ENCODE measurements at regions not wholly inside any gene's neighbourhood (a gene's known extent, or its start where the extent isn't known, plus 50 kb on each side); places are given as distances from the start of the nearest gene placed in this dataset.
A peak's percentile ranks its signal among the peaks of the same experiment; 100 is the strongest.
"Not testable (repeated sequence)": the region's sequence is repeated elsewhere in the genome, so short reads cannot be mapped to it uniquely, and the experiment has no call there.

DNA sequence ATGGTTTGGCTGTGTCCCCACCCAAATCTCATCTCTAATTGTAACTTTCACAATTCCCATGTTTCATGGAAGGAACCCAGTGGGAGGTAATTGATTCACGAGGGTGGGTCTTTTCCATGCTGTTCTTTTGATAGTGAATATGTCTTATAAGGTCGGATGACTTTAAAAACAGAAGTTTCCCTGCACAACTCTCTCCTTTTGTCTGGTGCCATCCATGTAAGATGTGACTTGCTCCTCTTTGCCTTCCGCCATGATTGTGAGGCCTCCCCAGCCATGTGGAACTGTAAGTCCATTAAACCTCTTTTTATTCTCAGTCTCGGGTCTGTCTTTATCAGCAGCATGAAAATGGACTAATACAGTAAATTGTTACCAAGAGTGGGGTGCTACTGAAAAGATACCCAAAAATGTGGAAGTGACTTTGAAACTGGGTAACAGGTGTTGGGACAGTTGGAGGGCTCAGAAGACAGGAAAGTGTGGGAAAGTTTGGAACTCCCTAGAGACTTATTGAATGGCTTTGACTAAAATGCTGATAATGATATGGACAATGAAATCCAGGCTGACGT, 251.4 kb upstream of the GK2 start:
- DNase-seq, result not testable (repeated sequence)

DNA sequence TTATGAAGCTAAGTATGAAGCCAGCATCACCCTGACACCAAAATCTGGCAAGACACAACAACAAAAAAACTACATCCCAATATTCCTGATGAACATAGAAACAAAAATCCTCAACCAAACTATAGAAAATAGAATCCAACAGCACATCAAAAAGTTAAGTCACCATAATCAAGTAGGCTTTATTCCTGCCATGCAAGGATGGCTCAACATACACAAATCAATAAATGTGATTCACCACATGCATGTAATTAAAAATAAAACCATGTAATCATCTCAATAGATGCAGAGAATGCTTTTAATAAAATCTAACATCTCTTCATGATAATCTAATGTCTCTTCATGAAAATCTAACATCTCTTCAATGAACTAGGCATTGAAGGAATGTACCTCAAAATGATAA, 249.4 kb upstream of the GK2 start:
- DNase-seq, result no peak

DNA sequence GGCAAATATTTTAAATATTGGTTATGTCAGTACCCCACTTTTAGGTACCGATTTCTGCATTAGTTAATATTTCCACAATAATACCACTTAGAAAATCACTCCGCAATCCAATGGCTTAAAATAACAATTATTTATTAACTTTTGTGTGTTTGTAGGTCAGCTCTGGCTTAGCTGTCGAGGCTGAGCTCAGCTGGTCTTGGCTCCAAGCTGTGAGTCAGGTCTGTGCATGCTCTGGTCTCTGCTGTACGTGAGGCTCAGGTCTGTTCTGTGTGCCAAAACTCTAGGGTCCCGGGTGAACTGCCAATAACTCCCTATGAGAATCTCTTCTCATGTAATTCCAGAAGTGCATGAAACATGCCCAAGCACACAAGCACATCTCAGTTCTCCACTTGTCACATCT, 245.8 kb upstream of the GK2 start:
- peak; percentile 74 for DNase-seq

DNA sequence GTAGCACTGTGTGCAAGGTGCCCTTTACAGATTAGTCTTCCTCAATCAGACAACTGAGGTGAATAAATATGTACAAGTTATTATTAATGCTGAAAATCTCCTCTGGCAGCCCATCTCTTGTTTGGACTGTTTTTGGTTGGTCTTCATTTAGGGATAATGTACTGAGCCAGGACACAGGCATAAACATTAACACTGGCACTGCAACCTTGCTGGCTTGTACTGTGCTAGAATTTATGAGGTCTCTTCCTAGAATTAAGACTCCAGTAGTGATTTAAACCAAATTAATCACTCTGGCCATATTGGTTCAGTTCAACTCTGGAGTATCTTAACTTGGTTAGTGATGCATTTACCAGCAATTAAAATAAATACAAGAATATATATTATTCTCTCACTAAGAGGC, 244.7 kb upstream of the GK2 start:
- no peak for DNase-seq

DNA sequence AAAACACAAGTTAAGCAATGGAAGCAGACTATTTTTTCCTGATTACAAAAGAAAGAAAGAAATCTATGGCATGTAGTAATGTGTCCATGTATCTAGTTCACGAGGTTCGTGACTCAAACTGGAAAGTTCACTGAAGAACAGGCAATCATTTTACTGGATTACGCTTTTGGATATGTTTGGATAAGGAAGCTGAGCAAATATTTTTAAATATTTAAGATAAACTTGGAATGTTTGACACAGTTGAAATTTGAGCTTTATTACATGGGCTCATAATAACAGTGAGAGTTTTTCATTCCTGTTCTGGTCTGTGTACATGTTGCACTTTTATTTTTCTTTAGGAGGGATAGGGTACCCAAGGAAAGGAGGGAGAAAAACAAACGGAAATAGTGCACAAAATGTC, 244.2 kb upstream of the GK2 start:
- no peak for DNase-seq

DNA sequence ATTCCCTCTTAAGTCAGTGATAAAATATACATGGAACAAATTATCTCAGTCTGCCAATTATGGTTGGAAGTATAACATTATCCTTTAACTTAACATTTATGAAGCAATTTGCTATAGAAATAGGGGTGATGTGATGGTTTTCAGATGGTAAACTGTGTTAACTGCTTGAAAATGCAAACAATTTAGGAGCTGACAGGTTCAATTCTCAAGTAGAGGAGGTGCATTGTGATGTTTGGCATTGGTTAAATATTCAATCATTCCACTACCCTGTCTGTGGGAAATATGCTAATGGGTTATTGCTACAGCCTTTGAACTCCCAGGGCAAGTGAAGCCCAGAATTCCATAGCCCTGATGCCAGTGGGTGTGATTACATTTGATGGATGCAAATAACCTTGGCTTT, 243.4 kb upstream of the GK2 start:
- DNase-seq, result no peak

DNA sequence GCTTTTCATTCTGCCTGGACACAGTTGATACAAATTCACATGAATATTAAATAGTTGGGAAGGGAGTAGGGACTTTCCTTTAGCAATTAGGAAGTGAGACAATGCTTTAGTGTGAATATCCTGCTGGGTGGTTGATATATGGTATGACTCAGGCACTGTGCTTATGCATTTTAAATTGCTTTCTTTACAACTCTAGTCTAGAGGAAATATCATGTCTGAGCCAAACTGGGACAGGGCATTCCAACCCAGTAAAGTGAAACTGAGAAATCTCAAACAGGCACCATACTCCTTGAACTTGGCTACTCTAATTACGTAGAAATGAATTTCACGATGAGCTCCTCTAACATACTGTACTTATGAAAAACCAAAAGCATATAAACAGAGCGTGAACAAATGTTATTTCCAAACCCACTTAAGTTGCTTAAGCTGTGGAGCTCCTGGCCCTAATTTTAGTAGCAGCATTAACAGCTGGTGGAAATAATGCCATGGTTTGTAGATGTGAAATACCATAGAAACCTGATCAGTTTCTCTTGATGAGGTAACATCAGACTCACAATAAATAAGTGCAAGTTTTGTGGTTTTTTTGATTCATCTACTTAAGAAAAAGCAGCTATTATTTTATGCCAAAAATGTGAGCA, 242.9 kb upstream of the GK2 start:
- DNase-seq, result no peak

DNA sequence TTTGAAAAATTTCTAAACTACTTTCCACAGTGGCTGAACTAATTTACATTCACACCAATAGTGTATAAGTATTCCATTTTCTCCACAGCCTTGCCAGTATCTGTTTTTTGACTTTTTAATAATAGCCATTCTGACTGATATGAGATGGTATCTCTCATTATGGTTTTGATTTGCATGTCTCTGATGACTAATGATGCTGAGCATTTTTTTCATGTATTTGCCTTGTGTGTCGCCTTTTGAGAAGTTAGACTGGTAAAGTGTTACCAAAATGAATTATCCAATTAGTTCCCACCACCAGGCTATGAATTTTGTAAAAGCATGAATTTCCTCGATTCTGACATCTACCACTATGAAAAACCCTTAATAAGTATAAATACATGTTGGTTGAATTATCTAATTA, 242.2 kb upstream of the GK2 start:
- no peak for DNase-seq

DNA sequence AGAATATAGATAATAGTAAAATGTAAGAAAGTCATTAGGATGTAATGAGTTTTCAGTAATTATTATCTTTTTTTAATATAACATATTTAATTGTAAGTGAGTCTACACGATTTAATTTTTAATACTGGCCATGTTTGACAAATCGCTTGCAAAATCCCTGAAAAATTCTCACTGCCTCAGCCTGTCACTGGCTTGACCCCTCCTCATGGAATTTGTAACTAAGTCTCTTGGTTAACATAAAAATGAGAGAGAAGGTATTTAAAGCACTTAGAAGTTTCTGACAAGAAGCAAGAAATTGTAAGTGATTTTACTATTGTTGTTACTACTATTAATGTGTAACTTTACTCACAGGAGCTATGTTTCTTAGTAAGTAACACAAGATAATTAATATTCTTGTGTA, 237.9 kb upstream of the GK2 start:
- no peak for DNase-seq

DNA sequence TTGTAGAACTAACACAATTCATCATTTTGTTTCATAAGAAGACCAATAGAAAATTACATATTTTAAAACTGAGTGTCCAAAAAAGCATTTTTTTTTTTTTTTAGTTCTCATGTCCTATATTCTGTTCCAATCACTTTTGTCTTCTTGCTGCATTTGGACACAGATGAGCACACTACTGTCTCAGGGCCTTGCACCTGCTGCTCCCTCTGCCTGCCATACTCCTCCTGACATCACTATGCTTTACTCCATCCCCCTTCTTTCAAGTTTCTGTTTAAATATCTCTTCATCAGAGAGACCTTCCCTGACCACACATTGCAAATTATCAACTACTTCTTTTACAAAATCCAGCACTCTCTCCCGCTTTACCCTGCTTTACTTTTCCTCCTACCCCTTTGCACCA, 230.7 kb upstream of the GK2 start:
- DNase-seq, result no peak

DNA sequence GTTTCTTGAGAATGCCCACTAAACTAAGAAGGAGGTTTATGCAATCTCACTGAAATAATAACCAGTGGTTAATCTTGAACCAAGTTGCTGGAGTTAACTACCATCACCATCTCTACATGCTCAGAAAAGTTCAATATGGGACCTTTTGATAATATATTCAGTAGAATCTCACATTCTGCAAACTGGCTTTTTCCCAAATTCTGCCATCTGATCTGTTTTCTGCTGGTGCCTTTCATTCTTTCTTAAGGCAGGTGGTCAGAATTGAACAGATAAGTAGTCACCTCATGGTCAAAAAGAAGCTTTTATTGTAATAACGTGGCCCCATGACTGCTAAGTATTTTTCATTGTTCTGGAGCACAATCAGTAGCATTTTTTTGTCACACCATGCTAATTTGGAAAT, 229.0 kb upstream of the GK2 start:
- DNase-seq, result no peak

DNA sequence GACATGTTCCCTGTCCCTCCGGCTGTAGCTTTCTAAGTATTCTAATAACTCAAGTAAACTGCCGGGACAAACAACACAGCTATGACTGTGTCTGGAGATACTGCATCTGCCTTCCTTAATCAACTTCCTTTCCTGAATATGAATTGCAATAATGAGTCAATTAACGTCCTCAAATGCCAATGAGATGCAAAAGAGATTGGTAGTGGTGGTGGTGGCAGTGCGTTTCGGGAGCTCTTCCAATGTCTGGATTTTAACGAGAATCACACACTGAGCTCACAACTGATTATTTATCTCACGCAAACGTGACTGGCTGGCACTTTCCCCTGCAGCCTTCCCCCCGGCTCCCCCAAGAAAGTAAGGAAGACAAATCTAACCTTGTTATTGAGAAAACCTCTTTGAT, 226.1 kb upstream of the GK2 start:
- no peak for DNase-seq

DNA sequence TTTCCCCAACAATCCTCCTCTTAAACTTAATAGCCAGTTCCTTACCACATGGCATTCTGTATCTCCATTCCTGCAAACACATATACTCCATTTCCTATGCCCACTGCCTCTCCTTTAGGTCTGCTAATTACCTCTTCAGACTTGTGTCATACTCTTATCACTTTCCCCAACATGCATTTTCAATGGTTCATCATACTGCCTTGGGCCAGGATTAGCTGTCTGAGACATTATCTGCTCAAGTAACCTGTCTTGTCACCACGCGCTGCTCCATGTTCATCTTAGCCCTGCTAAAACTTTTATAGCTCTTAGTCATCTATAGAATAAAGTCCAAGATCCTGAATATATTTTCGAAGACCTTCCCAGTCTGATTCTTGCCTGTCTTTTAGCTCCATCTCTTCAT, 224.1 kb upstream of the GK2 start:
- DNase-seq, result no peak

DNA sequence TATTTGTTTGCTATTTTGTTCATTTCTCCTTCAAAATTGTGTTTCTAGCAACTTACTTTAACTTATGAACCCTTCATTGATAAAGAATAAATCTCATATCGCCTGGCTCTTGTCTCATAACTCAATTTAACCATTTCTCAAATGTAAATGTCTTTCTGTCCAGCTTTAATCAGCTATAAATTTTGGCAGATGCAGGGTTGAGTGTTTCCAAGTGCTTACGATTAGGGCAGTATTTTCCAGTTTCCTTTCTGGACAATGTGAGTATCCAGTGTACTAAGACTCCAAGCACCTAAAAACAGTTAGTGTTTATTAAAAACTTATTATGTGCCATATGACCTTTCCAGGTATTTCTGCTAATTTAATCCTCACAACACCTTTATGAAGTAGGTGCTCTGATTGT, 218.6 kb upstream of the GK2 start:
- DNase-seq, result no peak

DNA sequence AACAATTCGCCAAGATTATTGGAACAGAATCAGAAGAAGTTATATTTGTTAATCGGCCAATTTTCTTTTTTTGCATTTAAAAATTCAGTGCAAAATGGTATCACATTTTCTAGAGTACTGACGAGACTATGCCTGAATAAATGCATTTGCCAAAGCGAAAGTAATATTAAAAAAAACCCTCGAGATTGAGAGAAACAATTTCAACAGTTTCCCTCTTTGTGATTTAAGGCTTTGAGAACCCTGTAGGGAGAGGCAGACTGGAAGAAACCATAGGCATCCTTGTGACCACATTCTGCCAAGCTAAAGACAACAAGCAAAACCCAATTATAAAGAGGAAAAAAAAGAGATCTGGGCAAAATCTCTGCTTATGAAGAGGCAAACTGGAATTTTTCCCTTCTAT, 218.1 kb upstream of the GK2 start:
- no peak for DNase-seq

DNA sequence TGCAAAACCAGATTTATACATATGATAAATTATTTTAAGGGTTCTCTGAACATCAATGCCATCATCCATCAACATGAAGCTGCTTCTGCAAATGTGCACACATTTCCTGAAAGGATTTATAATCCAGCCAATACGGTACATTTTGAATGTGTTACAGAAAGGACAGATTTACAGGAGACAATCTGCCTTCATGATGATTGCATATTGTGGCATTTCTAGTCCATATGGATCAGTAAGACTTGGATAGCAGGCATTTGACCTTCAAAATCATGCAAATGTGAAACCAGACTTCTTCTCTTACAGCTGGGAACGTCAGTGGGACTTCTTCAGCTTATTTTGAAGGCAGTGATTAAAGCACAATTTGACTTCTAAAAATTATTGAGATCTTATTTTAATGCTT, 217.3 kb upstream of the GK2 start:
- no peak for DNase-seq

DNA sequence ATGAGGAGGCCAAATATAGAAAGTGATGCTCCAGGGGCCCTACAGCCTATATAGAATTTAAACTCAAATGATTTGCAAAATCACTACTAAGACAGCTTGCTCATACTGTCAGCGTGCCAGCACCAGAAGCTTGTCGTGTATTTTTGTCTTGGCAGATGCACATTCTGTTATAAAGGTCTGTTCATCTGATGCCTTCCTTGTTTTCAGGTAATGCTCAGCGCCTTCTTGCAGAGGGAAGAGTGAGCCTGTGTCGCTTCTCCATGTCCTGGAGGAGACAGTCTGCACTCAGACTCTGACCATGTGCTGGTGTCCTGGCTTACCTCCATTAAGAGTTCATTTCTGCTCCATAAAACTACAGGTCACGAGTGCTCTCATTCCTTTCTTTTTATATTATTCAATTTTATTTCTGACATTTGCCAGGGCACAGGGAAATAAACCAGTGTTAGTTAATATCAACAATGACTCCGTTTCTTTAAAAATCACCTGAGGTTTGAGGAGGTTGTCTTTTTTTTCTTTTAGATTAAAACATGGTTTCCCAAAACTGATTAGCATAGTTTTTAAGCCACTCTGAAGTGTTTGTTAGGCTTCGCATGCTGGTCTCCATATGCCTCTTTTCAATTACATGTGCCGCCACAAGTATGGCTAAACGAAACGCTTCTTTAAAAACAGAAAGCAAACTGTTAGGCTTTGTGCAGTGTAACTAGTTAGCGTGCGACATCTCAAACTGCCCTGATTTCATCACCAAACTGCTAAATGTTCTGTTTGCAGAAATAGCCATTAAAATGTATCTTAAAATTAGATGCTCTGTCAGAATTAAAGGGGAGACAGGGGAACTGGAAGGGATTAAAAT, 215.2 kb upstream of the GK2 start:
- DNase-seq, result peak; percentile 82

DNA sequence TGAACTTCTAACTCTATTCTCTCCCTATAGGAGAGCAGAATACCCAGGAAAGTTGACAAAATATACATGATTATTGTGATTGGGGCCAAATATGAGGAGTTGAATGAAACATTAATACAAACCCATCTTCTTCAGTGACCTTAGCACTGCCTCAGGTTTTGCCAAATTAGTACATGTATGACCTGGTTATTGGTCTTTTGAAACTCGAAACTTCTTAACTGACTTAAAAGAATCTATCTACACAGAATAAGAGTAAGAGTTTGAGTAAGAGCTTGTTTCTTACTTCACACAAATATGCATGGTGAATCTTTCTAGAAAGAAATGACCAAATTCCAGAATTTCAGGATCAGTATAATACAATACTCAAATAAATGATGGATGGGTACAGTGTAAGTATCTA, 213.0 kb upstream of the GK2 start:
- DNase-seq, result no peak

DNA sequence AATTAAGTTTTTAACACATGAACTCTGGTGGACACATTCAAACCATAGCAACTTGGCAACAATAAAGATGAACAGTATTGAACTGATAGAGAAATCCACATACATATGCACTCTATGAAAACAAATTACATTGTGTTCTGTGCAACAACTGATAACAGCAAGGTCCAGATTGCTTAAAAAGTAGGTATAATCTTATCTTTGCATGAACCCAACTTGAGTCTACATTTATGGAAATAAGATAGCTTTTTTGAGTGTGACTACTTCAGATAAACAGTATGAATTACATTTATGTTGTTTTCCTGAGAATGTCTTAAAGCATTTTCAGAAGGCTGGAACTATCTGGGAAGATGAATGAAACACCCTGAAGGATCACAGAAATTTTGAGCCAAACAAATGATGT, 212.6 kb upstream of the GK2 start:
- no peak for DNase-seq

DNA sequence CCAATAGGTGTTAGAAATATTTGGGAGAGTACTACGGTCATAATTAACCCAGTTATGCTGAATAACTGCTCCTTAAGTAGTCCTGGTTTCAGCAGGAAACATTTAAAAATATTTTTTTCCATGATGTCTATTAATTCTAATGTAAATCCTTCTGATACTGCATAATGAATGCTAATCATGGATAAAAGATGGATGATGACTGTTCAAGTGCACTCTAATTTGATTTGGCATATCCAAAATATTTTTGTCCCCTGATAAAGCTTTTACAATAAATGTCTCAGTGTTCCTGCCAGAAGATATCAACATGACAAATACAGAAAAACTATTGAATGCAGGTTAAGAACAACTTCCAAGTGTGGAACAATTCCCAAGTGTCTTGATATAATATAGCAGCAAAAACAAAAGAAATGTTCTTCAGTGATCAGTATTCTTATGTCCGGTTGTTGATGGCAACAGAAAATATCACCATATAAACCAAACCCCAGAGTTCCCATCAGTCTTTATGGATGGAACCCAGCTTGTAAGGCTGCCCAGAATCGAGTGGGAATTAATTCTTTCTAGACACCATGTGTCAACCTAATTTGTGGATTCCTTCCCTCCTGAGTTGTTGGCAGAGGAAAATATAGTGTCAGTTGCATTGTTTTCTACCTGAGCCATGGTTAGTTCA, 205.4 kb upstream of the GK2 start:
- no peak for DNase-seq

DNA sequence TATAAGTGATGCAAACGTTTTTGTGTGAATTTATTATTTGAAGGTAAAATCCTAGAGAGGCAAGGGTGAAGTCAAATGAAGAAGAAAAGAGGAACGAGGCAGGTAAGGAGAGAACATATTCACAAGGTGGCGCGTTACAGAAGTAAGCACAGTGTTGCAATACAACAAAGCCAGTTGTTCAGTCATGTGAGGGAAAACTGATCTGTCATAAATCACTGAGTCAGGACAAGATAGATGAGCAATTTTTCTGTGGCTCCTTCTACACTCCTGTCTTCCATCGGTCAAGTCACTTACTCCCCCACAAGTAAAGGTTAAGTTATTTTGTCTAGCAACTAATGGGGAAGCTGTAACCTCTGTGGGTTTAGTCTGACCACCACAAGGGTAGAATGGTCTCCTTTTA, 203.0 kb upstream of the GK2 start:
- no peak for DNase-seq

DNA sequence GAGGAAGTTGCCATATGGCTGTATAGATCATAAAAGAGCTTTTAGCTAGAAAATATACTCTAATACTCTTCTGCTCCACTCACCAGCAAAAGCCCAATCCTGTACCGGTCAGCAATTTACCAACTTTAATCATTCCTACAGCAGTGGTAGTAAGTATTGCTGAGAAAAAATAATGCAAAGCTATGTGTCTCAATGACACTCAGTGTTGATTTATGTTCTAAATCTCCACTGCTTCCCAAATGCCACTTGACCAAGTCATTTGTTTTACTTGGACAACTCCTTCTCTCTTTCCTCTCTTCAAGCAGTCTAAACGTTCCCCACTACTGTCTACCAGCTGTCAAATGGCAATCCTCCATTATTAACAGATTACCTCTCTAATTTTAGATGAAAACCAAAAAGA, 201.8 kb upstream of the GK2 start:
- no peak for DNase-seq

DNA sequence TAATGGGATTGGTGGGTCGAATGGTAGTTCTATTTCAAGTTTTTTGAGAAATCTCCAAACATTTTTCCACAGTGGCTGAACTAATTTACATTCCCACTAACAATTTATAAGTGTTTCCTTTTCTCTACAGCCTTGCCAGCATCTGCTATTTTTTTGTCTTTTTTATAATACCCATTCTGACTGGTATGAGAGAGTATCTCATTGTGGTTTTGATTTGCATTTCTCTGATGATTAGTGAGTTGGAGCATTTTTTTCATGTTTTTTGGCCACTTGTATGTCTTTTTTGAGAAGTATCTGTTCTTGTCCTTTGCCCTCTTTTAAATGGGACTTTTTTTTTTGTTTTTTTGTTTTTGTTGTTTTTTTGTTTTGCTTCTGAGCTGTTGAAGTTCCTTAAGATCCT, 200.0 kb upstream of the GK2 start:
- DNase-seq, result no peak

DNA sequence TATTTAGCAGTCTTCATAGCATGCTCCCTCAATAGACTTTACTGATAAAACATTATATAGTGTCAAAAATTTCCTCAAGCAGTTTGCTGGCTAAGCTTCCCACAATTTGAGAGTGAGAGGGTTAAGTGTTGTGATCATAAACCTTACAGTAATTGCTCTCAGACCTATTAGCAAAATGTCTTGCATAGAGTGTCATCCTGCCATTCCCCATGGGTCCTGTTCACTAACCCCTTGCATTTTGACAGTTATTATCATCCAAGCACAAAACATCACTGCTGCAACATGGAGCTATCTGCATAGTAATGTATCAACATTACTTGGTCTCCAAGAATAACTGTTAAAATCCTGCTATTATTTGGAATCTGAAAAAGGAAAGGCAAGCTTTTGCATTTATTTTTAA, 196.1 kb upstream of the GK2 start:
- DNase-seq, result no peak
